Parathyroid adenoma (tissue), 2 donors: ENCODE measurements at regions not wholly inside any gene's neighbourhood (a gene's known extent, or its start where the extent isn't known, plus 50 kb on each side); places are given as distances from the start of the nearest gene placed in this dataset.

ENCODE experiments used
- H2AFZ ChIP-seq: fragments of 300-600 bp; sonication (generic); one replicate; pipeline ENCODE4 v1.7.0; 2017; ENCODE audit warnings: antibody characterized with exemption, mild to moderate bottlenecking
- H3K27ac ChIP-seq: fragments of 300-600 bp; sonication (generic); one replicate; pipeline ENCODE4 v1.7.0; 2017
- H3K27me3 ChIP-seq: fragments of 300-600 bp; sonication (generic); one replicate; pipeline ENCODE4 v1.7.0; 2017; ENCODE audit warnings: low read length; ENCODE audit not compliant: control insufficient read depth, insufficient read depth
- H3K36me3 ChIP-seq: fragments of 300-600 bp; sonication (generic); one replicate; pipeline ENCODE4 v1.7.0; 2017; ENCODE audit warnings: low read length; ENCODE audit not compliant: control insufficient read depth, insufficient read depth
- H3K4me1 ChIP-seq: fragments of 300-600 bp; sonication (generic); one replicate; pipeline ENCODE4 v1.7.0; 2017; ENCODE audit warnings: control low read depth
- H3K4me2 ChIP-seq: fragments of 300-600 bp; sonication (generic); one replicate; pipeline ENCODE4 v1.7.0; 2017; ENCODE audit warnings: low read length
- H3K4me3 ChIP-seq: fragments of 300-600 bp; sonication (generic); one replicate; pipeline ENCODE4 v1.7.0; 2017; ENCODE audit warnings: low read depth, low read length
- H3K79me2 ChIP-seq: fragments of 300-600 bp; sonication (generic); one replicate; pipeline ENCODE4 v1.7.0; 2017; ENCODE audit warnings: control low read depth
- H3K9ac ChIP-seq: fragments of 300-600 bp; sonication (generic); one replicate; pipeline ENCODE4 v1.7.0; 2017; ENCODE audit warnings: mild to moderate bottlenecking
- H3K9me3 ChIP-seq: fragments of 300-600 bp; sonication (generic); one replicate; pipeline ENCODE4 v1.7.0; 2017; ENCODE audit warnings: low read length; ENCODE audit not compliant: control insufficient read depth
- TF ChIP-seq, protein P1 (sequence below): fragments of 300-600 bp; sonication (generic); IDR thresholded peaks from one replicate; pipeline ENCODE4 v1.7.0; 2017; ENCODE audit warnings: antibody characterized with exemption, mild to moderate bottlenecking
- donor health status: primary hyperparathyroidism.

- H3K4me3 ChIP-seq = no peak overlapping the region
- no peak overlapping the region for H3K27ac ChIP-seq
- no peak overlapping the region for H2AFZ ChIP-seq
- peaks cover 4% of the 10 kb centered on the region for H3K4me1 ChIP-seq
- no peaks in the 10 kb centered on the region for H3K36me3 ChIP-seq
- no peaks in the 10 kb centered on the region for H3K79me2 ChIP-seq
- no peak overlapping the region for H3K9ac ChIP-seq
- H3K27me3 ChIP-seq = no peaks in the 10 kb centered on the region
- H3K4me2 ChIP-seq = no peak overlapping the region
- TF ChIP-seq, protein P1, sequence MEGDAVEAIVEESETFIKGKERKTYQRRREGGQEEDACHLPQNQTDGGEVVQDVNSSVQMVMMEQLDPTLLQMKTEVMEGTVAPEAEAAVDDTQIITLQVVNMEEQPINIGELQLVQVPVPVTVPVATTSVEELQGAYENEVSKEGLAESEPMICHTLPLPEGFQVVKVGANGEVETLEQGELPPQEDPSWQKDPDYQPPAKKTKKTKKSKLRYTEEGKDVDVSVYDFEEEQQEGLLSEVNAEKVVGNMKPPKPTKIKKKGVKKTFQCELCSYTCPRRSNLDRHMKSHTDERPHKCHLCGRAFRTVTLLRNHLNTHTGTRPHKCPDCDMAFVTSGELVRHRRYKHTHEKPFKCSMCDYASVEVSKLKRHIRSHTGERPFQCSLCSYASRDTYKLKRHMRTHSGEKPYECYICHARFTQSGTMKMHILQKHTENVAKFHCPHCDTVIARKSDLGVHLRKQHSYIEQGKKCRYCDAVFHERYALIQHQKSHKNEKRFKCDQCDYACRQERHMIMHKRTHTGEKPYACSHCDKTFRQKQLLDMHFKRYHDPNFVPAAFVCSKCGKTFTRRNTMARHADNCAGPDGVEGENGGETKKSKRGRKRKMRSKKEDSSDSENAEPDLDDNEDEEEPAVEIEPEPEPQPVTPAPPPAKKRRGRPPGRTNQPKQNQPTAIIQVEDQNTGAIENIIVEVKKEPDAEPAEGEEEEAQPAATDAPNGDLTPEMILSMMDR = no peak
- H3K9me3 ChIP-seq = no peaks in the 10 kb centered on the region
Measured at GRCh38 chr1:29520571-29521437, 284.5 kb downstream of the PTPRU start.

GRCh38 chr1:29519788-29520110 lies 283.4 kb downstream of the PTPRU start:
- Histone ChIP-seq H3K27me3 (no peaks in the 10 kb centered on the region), H3K27ac (no peak overlapping the region), H3K4me3 (no peak overlapping the region), H3K4me1 (peaks cover 4% of the 10 kb centered on the region), H2AFZ (no peak overlapping the region), H3K4me2 (no peak overlapping the region), H3K9me3 (no peaks in the 10 kb centered on the region), H3K79me2 (no peaks in the 10 kb centered on the region), H3K9ac (no peak overlapping the region), H3K36me3 (no peaks in the 10 kb centered on the region)
- TF ChIP-seq, protein P1 = no peak

DNA sequence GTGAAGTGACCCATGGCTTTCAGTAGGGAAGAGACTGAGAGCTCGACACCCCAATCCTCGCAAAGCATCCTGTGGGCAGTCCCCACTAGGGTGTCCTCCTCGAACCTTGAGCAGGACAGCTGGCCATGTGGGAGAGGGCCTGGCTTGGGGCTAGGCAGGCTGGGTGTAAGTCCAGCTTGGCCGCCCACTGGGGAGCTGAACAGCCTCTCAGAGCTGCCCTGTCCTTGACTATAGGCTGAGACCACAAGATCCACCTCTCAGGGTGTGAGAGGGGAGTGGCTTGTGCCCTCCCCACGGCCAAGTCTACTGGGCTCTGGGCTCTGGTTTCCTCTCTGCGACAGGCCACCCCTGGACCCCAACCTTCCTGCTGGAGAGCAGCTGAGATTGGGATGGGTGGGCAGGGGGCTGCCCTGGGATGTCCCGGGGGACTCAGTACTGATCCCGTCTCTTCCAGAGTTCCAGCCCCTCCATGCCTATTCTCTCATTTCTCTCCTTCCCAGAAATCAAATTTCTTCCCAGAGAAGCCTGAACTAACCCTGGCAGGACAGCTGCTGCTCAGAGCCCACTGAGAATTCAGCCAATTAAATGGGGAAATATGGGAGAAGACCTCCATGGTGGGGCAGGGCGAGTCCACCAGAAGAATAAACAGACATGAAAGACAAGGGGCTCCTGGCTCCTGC lies 282.9 kb downstream of the PTPRU start:
- Histone ChIP-seq H3K79me2 (no peaks in the 10 kb centered on the region), H2AFZ (no peak overlapping the region), H3K27me3 (no peaks in the 10 kb centered on the region), H3K9me3 (no peaks in the 10 kb centered on the region), H3K4me3 (no peak overlapping the region), H3K9ac (no peak overlapping the region), H3K27ac (no peak overlapping the region), H3K36me3 (no peaks in the 10 kb centered on the region), H3K4me1 (peaks cover 4% of the 10 kb centered on the region), H3K4me2 (no peak overlapping the region)
- TF ChIP-seq, protein P1 = no peak

- no peak overlapping the region for H3K27ac ChIP-seq
- H3K27me3 ChIP-seq = no peaks in the 10 kb centered on the region
- H3K36me3 ChIP-seq = no peaks in the 10 kb centered on the region
- H3K9ac ChIP-seq = no peak overlapping the region
- no peak overlapping the region for H3K4me3 ChIP-seq
- H2AFZ ChIP-seq = no peak overlapping the region
- TF ChIP-seq, protein P1 = no peak
- H3K79me2 ChIP-seq = no peaks in the 10 kb centered on the region
- no peak overlapping the region for H3K4me2 ChIP-seq
- no peaks in the 10 kb centered on the region for H3K9me3 ChIP-seq
- peaks cover 4% of the 10 kb centered on the region for H3K4me1 ChIP-seq
Measured at GRCh38 chr1:29518183-29518835, 282.0 kb downstream of the PTPRU start.
